Gastrocnemius medialis (tissue), 4 donors: ENCODE measurements at regions not wholly inside any gene's neighbourhood (a gene's known extent, or its start where the extent isn't known, plus 50 kb on each side); places are given as distances from the start of the nearest gene placed in this dataset.

Source experiments
- ATAC-seq, 2 donors: fragments of 150-250 bp; one replicate each; pipeline ENCODE4 v1.9.1; 2016
- DNase-seq, 2 donors: peaks; one replicate each; pipeline ENCODE4 v3.0.0-alpha.2; 2019
- H3K27ac ChIP-seq, 4 donors: fragments of 200-600 bp; sonication (generic); 1 replicate in 1 of 4; 2 replicates in 3 of 4; pipeline ENCODE4 v1.5.1; 2016 to 2018; ENCODE audit warnings: mild to moderate bottlenecking in 2 of 4, moderate library complexity in 1 of 4
- H3K27me3 ChIP-seq, 3 donors: fragments of 200-600 bp; sonication (generic) in 2 of 3; 1 replicate in 1 of 3; 2 replicates in 2 of 3; pipeline versions ENCODE4 v1.5.1 to v1.6.0; 2016 to 2019; ENCODE audit warnings: mild to moderate bottlenecking in 1 of 3, moderate library complexity in 1 of 3
- H3K36me3 ChIP-seq, 2 donors: fragments of 200-600 bp; sonication (generic) in 1 of 2; one replicate each; pipeline ENCODE4 v1.5.1; 2017 to 2018
- H3K4me1 ChIP-seq, 2 donors: fragments of 200-600 bp; sonication (generic) in 1 of 2; one replicate each; pipeline ENCODE4 v1.5.1; 2016 to 2017; ENCODE audit warnings: mild to moderate bottlenecking in 2 of 2
- H3K4me3 ChIP-seq, 4 donors: fragments of 200-600 bp; sonication (generic) in 3 of 4; 1 replicate in 1 of 4; 2 replicates in 3 of 4; pipeline ENCODE4 v1.5.1; 2016 to 2019; ENCODE audit warnings: mild to moderate bottlenecking in 2 of 4
- H3K9me3 ChIP-seq, 3 donors: fragments of 200-600 bp; sonication (generic) in 2 of 3; 1 replicate in 1 of 3; 2 replicates in 2 of 3; pipeline ENCODE4 v1.5.1; 2016 to 2019
- CTCF ChIP-seq, 5 experiments: fragments of 450-650 bp in 3 of 5; fragments of 200-600 bp in 2 of 5; sonication (generic) in 2 of 5; IDR thresholded peaks in 4 of 5; conservative IDR thresholded peaks in 1 of 5; 1 replicate in 4 of 5; 2 replicates in 1 of 5; pipeline ENCODE4 v1.5.1; 2016 to 2019; ENCODE audit warnings: antibody characterized with exemption in 5 of 5, mild to moderate bottlenecking in 3 of 5, moderate library complexity in 3 of 5
- POLR2A ChIP-seq, 2 donors: fragments of 450-650 bp; IDR thresholded peaks; one replicate each; pipeline ENCODE4 v1.6.1; 2017; ENCODE audit warnings: antibody characterized with exemption in 2 of 2, mild to moderate bottlenecking in 2 of 2, moderate library complexity in 2 of 2
- in situ Hi-C, 4 donors: fragments of 200-750 bp; cut with MboI; loops; one replicate each; pipeline versions ENCODE4 v1.15.0 to v1.8.0; 2017; ENCODE audit warnings: low sequenced_read_pairs in 4 of 4
- intact Hi-C: fragments of 100-400 bp; cut with DNase I; formaldehyde crosslinking; loops from one replicate; pipeline ENCODE4 v1.15.1; 2023; ENCODE audit warnings: low total_unique reads

GRCh38 chr6:44668391-44668930 lies 281.0 kb downstream of the CDC5L start:
- TF ChIP-seq POLR2A (IDR thresholded peaks at IDR 0.05) = no peak
- TF ChIP-seq CTCF (IDR thresholded peaks at IDR 0.05 in 4 of 5, conservative IDR thresholded peaks at IDR 0.05 in 1 of 5) = peak in 1 of 5 experiments; percentile 9
- Histone ChIP-seq H3K9me3 (no peaks in the 10 kb centered on the region), H3K27ac (no peak overlapping the region), H3K27me3 (no peaks in the 10 kb centered on the region), H3K4me1 (no peaks in the 10 kb centered on the region), H3K4me3 (no peak overlapping the region), H3K36me3 (no peaks in the 10 kb centered on the region)
- intact Hi-C loops (no loop called here), in situ Hi-C loops (loop anchor here in 3 of 4 donors (25.0 kb wide), 3 partner anchors 744 to 1244 kb away; no protein-coding TSS in a partner anchor)
- ATAC-seq (no peak), DNase-seq (no peak)

GRCh38 chr6:44668976-44669934 lies 281.7 kb downstream of the CDC5L start:
- no peaks in the 10 kb centered on the region for H3K27me3 ChIP-seq
- intact Hi-C loops (no loop called here), in situ Hi-C loops (loop anchor here in 3 of 4 donors (25.0 kb wide), 3 partner anchors 743 to 1243 kb away; no protein-coding TSS in a partner anchor)

GRCh38 chr6:44670146-44670545 lies 282.6 kb downstream of the CDC5L start:
- H3K27me3 ChIP-seq = no peaks in the 10 kb centered on the region
- DNase-seq (no peak), ATAC-seq (no peak)
- no peak overlapping the region for H3K27ac ChIP-seq
- no peaks in the 10 kb centered on the region for H3K4me1 ChIP-seq
- in situ Hi-C loops (loop anchor here in 3 of 4 donors (25.0 kb wide), 3 partner anchors 742 to 1242 kb away; no protein-coding TSS in a partner anchor), intact Hi-C loops (no loop called here)
- H3K36me3 ChIP-seq = no peaks in the 10 kb centered on the region
- H3K4me3 ChIP-seq = no peak overlapping the region
- no peak for TF ChIP-seq CTCF (IDR thresholded peaks at IDR 0.05 in 4 of 5, conservative IDR thresholded peaks at IDR 0.05 in 1 of 5)
- no peak for TF ChIP-seq POLR2A (IDR thresholded peaks at IDR 0.05)
- H3K9me3 ChIP-seq = no peaks in the 10 kb centered on the region

More at GRCh38 chr6:44668976-44669934, 281.7 kb downstream of the CDC5L start:
- ATAC-seq (no peak), DNase-seq (no peak)
- H3K4me1 ChIP-seq = no peaks in the 10 kb centered on the region
- no peaks in the 10 kb centered on the region for H3K36me3 ChIP-seq
- TF ChIP-seq POLR2A (IDR thresholded peaks at IDR 0.05) (no peak), CTCF (IDR thresholded peaks at IDR 0.05 in 4 of 5, conservative IDR thresholded peaks at IDR 0.05 in 1 of 5) (no peak)
- no peak overlapping the region for H3K4me3 ChIP-seq
- no peak overlapping the region for H3K27ac ChIP-seq
- no peaks in the 10 kb centered on the region for H3K9me3 ChIP-seq

- Histone ChIP-seq H3K27ac (no peak overlapping the region), H3K9me3 (no peaks in the 10 kb centered on the region), H3K27me3 (no peaks in the 10 kb centered on the region), H3K4me1 (no peaks in the 10 kb centered on the region), H3K4me3 (no peak overlapping the region), H3K36me3 (no peaks in the 10 kb centered on the region)
- in situ Hi-C loops = loop anchor here in 3 of 4 donors (25.0 kb wide), 3 partner anchors 741 to 1241 kb away; no protein-coding TSS in a partner anchor
- no peak for TF ChIP-seq POLR2A (IDR thresholded peaks at IDR 0.05)
- no peak for TF ChIP-seq CTCF (IDR thresholded peaks at IDR 0.05 in 4 of 5, conservative IDR thresholded peaks at IDR 0.05 in 1 of 5)
- intact Hi-C loops = no loop called here
- ATAC-seq (no peak), DNase-seq (no peak)
Observed at GRCh38 chr6:44671333-44671732, 283.8 kb downstream of the CDC5L start.
